ENCODE measurements at regions not wholly inside any gene's neighbourhood (a gene's known extent, or its start where the extent isn't known, plus 50 kb on each side); places are given as distances from the start of the nearest gene placed in this dataset.
A peak's percentile ranks its signal among the peaks of the same experiment; 100 is the strongest.

- Histone ChIP-seq H3K79me2 (ENCODE audit: low read depth) (no peaks in the 10 kb centered on the region), H3K9ac (no peak overlapping the region), H3K9me3 (ENCODE audit: low read depth) (no peaks in the 10 kb centered on the region), H3K27ac (no peak overlapping the region), H3K4me3 (no peak overlapping the region), H3K36me3 (no peaks in the 10 kb centered on the region), H3K4me2 (no peak overlapping the region), H3K4me1 (no peaks in the 10 kb centered on the region), H4K20me1 (ENCODE audit: low read depth) (no peaks in the 10 kb centered on the region), H3F3A (ENCODE audit: low read depth) (no peaks in the 10 kb centered on the region), H3K27me3 (no peaks in the 10 kb centered on the region), H2AFZ (replicated peaks) (no peak overlapping the region)
- no peak for TF ChIP-seq EZH2 (IDR thresholded peaks at IDR 0.05)
- no peak for TF ChIP-seq EZH2phosphoT487 (IDR thresholded peaks at IDR 0.05)
- TF ChIP-seq, protein P1, sequence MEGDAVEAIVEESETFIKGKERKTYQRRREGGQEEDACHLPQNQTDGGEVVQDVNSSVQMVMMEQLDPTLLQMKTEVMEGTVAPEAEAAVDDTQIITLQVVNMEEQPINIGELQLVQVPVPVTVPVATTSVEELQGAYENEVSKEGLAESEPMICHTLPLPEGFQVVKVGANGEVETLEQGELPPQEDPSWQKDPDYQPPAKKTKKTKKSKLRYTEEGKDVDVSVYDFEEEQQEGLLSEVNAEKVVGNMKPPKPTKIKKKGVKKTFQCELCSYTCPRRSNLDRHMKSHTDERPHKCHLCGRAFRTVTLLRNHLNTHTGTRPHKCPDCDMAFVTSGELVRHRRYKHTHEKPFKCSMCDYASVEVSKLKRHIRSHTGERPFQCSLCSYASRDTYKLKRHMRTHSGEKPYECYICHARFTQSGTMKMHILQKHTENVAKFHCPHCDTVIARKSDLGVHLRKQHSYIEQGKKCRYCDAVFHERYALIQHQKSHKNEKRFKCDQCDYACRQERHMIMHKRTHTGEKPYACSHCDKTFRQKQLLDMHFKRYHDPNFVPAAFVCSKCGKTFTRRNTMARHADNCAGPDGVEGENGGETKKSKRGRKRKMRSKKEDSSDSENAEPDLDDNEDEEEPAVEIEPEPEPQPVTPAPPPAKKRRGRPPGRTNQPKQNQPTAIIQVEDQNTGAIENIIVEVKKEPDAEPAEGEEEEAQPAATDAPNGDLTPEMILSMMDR (IDR thresholded peaks at IDR 0.05): no peak
- Mint-ChIP-seq H3K9me3 (no peaks in the 10 kb centered on the region), H3K36me3 (no peaks in the 10 kb centered on the region), H3K4me3 (no peak overlapping the region), H3K27me3 (ENCODE audit: insufficient read depth, low read depth) (no peaks in the 10 kb centered on the region), H3K27ac (no peak overlapping the region), H3K4me1 (no peaks in the 10 kb centered on the region)
- DNase-seq (ENCODE audit: low spot score): no peak
These were observed 296.1 kb upstream of the SLITRK6 start for GRCh38 chr13:86095351-86095750.

- H3K4me1 ChIP-seq: no peaks in the 10 kb centered on the region
- Mint-ChIP-seq H3K4me3 (no peak overlapping the region), H3K36me3 (no peaks in the 10 kb centered on the region), H3K27ac (no peak overlapping the region), H3K9me3 (no peaks in the 10 kb centered on the region), H3K4me1 (no peaks in the 10 kb centered on the region), H3K27me3 (ENCODE audit: insufficient read depth, low read depth) (no peaks in the 10 kb centered on the region)
- H3K4me3 ChIP-seq: no peak overlapping the region
- no peaks in the 10 kb centered on the region for H3K79me2 ChIP-seq (ENCODE audit: low read depth)
- no peaks in the 10 kb centered on the region for H3K9me3 ChIP-seq (ENCODE audit: low read depth)
- H3K27ac ChIP-seq: no peak overlapping the region
- no peak overlapping the region for H3K9ac ChIP-seq
- H3K36me3 ChIP-seq: no peaks in the 10 kb centered on the region
- H3K4me2 ChIP-seq: no peak overlapping the region
- no peaks in the 10 kb centered on the region for H4K20me1 ChIP-seq (ENCODE audit: low read depth)
- H3K27me3 ChIP-seq: no peaks in the 10 kb centered on the region
- DNase-seq (ENCODE audit: low spot score): no peak
- no peaks in the 10 kb centered on the region for H3F3A ChIP-seq (ENCODE audit: low read depth)
- TF ChIP-seq EZH2phosphoT487 (IDR thresholded peaks at IDR 0.05) (no peak), EZH2 (IDR thresholded peaks at IDR 0.05) (no peak)
- TF ChIP-seq, protein P1 (IDR thresholded peaks at IDR 0.05): no peak
- H2AFZ ChIP-seq (replicated peaks): no peak overlapping the region
These were observed 291.0 kb upstream of the SLITRK6 start for GRCh38 chr13:86090181-86090580.

- Histone ChIP-seq H3K4me1 (no peaks in the 10 kb centered on the region), H3K36me3 (no peaks in the 10 kb centered on the region), H3K4me3 (no peak overlapping the region), H2AFZ (replicated peaks) (no peak overlapping the region), H3K27me3 (no peaks in the 10 kb centered on the region), H3K27ac (no peak overlapping the region), H4K20me1 (ENCODE audit: low read depth) (no peaks in the 10 kb centered on the region), H3K79me2 (ENCODE audit: low read depth) (no peaks in the 10 kb centered on the region), H3K9me3 (ENCODE audit: low read depth) (no peaks in the 10 kb centered on the region), H3F3A (ENCODE audit: low read depth) (no peaks in the 10 kb centered on the region), H3K4me2 (no peak overlapping the region), H3K9ac (no peak overlapping the region)
- Mint-ChIP-seq H3K27ac (no peak overlapping the region), H3K36me3 (no peaks in the 10 kb centered on the region), H3K4me3 (no peak overlapping the region), H3K27me3 (ENCODE audit: insufficient read depth, low read depth) (no peaks in the 10 kb centered on the region), H3K9me3 (peaks cover 1% of the 10 kb centered on the region), H3K4me1 (no peaks in the 10 kb centered on the region)
- TF ChIP-seq, protein P1 (IDR thresholded peaks at IDR 0.05): no peak
- DNase-seq (ENCODE audit: low spot score): no peak
These were observed 288.0 kb upstream of the SLITRK6 start for GRCh38 chr13:86087244-86087643.

- Histone ChIP-seq H3K27me3 (no peaks in the 10 kb centered on the region), H3K9me3 (ENCODE audit: low read depth) (no peaks in the 10 kb centered on the region), H3K79me2 (ENCODE audit: low read depth) (no peaks in the 10 kb centered on the region), H3K4me2 (no peak overlapping the region), H3F3A (ENCODE audit: low read depth) (no peaks in the 10 kb centered on the region), H3K36me3 (no peaks in the 10 kb centered on the region), H2AFZ (replicated peaks) (no peak overlapping the region), H3K4me3 (no peak overlapping the region), H3K4me1 (no peaks in the 10 kb centered on the region), H4K20me1 (ENCODE audit: low read depth) (no peaks in the 10 kb centered on the region), H3K9ac (no peak overlapping the region), H3K27ac (no peak overlapping the region)
- H3K27ac Mint-ChIP-seq: no peak overlapping the region
- no peak overlapping the region for H3K4me3 Mint-ChIP-seq
- H3K9me3 Mint-ChIP-seq: peaks cover 1% of the 10 kb centered on the region
- H3K27me3 Mint-ChIP-seq (ENCODE audit: insufficient read depth, low read depth): no peaks in the 10 kb centered on the region
- TF ChIP-seq, protein P1 (IDR thresholded peaks at IDR 0.05): peak; percentile 23
- TF ChIP-seq EZH2 (IDR thresholded peaks at IDR 0.05): no peak
- no peak for DNase-seq (ENCODE audit: low spot score)
- H3K4me1 Mint-ChIP-seq: no peaks in the 10 kb centered on the region
- no peaks in the 10 kb centered on the region for H3K36me3 Mint-ChIP-seq
These were observed 286.7 kb upstream of the SLITRK6 start for GRCh38 chr13:86085890-86086289.

Measured in neural progenitor cell (in vitro differentiated cells).